ENCODE measurements at regions not wholly inside any gene's neighbourhood (a gene's known extent, or its start where the extent isn't known, plus 50 kb on each side); places are given as distances from the start of the nearest gene placed in this dataset. TPM values are rescaled to one million over a fixed set of nuclear protein-coding genes. Genes with fewer than 3 reads are reported as not detected.

DNA sequence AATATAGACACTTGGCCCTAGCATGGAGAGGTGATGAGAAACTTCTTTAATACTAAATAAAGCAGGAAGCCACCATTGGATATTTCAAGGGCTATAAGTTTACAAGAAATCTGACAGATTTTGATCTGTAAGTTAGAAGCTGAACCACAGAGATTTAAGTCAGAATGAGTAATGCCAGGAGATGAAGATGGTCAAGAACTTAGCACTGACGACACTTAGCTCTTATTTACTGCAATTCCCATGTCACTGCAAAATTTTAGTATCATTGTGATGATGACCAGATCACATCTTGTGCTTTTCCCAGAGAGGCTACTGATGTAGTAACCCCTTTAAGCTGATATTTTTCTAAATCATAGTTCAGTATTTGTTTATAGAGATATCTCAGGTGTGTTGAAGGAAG lies 59.4 kb upstream of the CD96 start:
- no peaks in the 10 kb centered on the region for H3K27me3 ChIP-seq (ENCODE audit: control insufficient read depth in 4 of 4, insufficient read depth in 4 of 4, low read length in 3 of 4)
- H3K9ac ChIP-seq (ENCODE audit: low read depth in 1 of 2, low read length in 2 of 2): no peak overlapping the region
- DNase-seq (ENCODE audit: low spot score): no peak
- no peaks in the 10 kb centered on the region for H3K4me1 ChIP-seq (ENCODE audit: control insufficient read depth in 4 of 4, insufficient read depth in 4 of 4, low read length in 3 of 4)
- no peak overlapping the region for H3K4me3 ChIP-seq (ENCODE audit: low read depth in 1 of 3, low read length in 3 of 3)
- WGBS: 88% methylated on average over 1 of the region's 1 CpG
- no peak overlapping the region for H3K27ac ChIP-seq (ENCODE audit: low read depth in 1 of 2, low read length in 2 of 2)
- no peak for TF ChIP-seq NR2F2 (IDR thresholded peaks at IDR 0.05)
- no peak for TF ChIP-seq JUND (IDR thresholded peaks at IDR 0.05)
- TF ChIP-seq FOXA2 (IDR thresholded peaks at IDR 0.05): no peak
- H3K9me3 ChIP-seq (ENCODE audit: control insufficient read depth in 4 of 4, low read length in 3 of 4): no peaks in the 10 kb centered on the region
- no peaks in the 10 kb centered on the region for H3K36me3 ChIP-seq (ENCODE audit: control insufficient read depth in 4 of 4, insufficient read depth in 3 of 4, low read depth in 1 of 4, low read length in 3 of 4)

- no peak overlapping the region for H3K27ac ChIP-seq (ENCODE audit: low read depth in 1 of 2, low read length in 2 of 2)
- no peak overlapping the region for H3K9ac ChIP-seq (ENCODE audit: low read depth in 1 of 2, low read length in 2 of 2)
- DNase-seq (ENCODE audit: low spot score): no peak
Measured at GRCh38 chr3:111485086-111485485, 56.9 kb upstream of the CD96 start.

More at GRCh38 chr3:111485086-111485485, 56.9 kb upstream of the CD96 start:
- Histone ChIP-seq H3K36me3 (ENCODE audit: control insufficient read depth in 4 of 4, insufficient read depth in 3 of 4, low read depth in 1 of 4, low read length in 3 of 4) (no peaks in the 10 kb centered on the region), H3K4me3 (ENCODE audit: low read depth in 1 of 3, low read length in 3 of 3) (no peak overlapping the region), H3K4me1 (ENCODE audit: control insufficient read depth in 4 of 4, insufficient read depth in 4 of 4, low read length in 3 of 4) (no peaks in the 10 kb centered on the region), H3K27me3 (ENCODE audit: control insufficient read depth in 4 of 4, insufficient read depth in 4 of 4, low read length in 3 of 4) (no peaks in the 10 kb centered on the region), H3K9me3 (ENCODE audit: control insufficient read depth in 4 of 4, low read length in 3 of 4) (no peaks in the 10 kb centered on the region)
- TF ChIP-seq RXRA (IDR thresholded peaks at IDR 0.05) (no peak), TAF1 (conservative IDR thresholded peaks at IDR 0.05) (no peak), YY1 (IDR thresholded peaks at IDR 0.05) (no peak), JUND (IDR thresholded peaks at IDR 0.05) (no peak), GABPA (IDR thresholded peaks at IDR 0.05 in 1 of 2, conservative IDR thresholded peaks at IDR 0.05 in 1 of 2) (no peak), NR2F2 (IDR thresholded peaks at IDR 0.05) (no peak), RAD21 (IDR thresholded peaks at IDR 0.05) (no peak), FOXA1 (IDR thresholded peaks at IDR 0.05) (no peak), FOXA2 (IDR thresholded peaks at IDR 0.05) (no peak), HNF4A (conservative IDR thresholded peaks at IDR 0.05) (no peak), EGR1 (IDR thresholded peaks at IDR 0.05; ENCODE audit: low read depth in 2 of 2) (no peak), HNF4G (IDR thresholded peaks at IDR 0.05) (no peak), MAX (IDR thresholded peaks at IDR 0.05) (no peak), ZBTB33 (IDR thresholded peaks at IDR 0.05) (no peak), SP1 (IDR thresholded peaks at IDR 0.05) (no peak)
- TF ChIP-seq, protein P1, sequence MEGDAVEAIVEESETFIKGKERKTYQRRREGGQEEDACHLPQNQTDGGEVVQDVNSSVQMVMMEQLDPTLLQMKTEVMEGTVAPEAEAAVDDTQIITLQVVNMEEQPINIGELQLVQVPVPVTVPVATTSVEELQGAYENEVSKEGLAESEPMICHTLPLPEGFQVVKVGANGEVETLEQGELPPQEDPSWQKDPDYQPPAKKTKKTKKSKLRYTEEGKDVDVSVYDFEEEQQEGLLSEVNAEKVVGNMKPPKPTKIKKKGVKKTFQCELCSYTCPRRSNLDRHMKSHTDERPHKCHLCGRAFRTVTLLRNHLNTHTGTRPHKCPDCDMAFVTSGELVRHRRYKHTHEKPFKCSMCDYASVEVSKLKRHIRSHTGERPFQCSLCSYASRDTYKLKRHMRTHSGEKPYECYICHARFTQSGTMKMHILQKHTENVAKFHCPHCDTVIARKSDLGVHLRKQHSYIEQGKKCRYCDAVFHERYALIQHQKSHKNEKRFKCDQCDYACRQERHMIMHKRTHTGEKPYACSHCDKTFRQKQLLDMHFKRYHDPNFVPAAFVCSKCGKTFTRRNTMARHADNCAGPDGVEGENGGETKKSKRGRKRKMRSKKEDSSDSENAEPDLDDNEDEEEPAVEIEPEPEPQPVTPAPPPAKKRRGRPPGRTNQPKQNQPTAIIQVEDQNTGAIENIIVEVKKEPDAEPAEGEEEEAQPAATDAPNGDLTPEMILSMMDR (IDR thresholded peaks at IDR 0.05; ENCODE audit: low read depth, low read length, missing input control): no peak
- TF ChIP-seq, protein P2, sequence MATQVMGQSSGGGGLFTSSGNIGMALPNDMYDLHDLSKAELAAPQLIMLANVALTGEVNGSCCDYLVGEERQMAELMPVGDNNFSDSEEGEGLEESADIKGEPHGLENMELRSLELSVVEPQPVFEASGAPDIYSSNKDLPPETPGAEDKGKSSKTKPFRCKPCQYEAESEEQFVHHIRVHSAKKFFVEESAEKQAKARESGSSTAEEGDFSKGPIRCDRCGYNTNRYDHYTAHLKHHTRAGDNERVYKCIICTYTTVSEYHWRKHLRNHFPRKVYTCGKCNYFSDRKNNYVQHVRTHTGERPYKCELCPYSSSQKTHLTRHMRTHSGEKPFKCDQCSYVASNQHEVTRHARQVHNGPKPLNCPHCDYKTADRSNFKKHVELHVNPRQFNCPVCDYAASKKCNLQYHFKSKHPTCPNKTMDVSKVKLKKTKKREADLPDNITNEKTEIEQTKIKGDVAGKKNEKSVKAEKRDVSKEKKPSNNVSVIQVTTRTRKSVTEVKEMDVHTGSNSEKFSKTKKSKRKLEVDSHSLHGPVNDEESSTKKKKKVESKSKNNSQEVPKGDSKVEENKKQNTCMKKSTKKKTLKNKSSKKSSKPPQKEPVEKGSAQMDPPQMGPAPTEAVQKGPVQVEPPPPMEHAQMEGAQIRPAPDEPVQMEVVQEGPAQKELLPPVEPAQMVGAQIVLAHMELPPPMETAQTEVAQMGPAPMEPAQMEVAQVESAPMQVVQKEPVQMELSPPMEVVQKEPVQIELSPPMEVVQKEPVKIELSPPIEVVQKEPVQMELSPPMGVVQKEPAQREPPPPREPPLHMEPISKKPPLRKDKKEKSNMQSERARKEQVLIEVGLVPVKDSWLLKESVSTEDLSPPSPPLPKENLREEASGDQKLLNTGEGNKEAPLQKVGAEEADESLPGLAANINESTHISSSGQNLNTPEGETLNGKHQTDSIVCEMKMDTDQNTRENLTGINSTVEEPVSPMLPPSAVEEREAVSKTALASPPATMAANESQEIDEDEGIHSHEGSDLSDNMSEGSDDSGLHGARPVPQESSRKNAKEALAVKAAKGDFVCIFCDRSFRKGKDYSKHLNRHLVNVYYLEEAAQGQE (IDR thresholded peaks at IDR 0.05): no peak
- TF ChIP-seq, protein P3, sequence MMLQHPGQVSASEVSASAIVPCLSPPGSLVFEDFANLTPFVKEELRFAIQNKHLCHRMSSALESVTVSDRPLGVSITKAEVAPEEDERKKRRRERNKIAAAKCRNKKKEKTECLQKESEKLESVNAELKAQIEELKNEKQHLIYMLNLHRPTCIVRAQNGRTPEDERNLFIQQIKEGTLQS (IDR thresholded peaks at IDR 0.05): no peak
- 91% methylated on average over 1 of the region's 1 CpG for WGBS

Small RNAs in the stretch of these regions (small RNA-seq; reads per million reads assigned to genes)
- gene ATP6V0CP2: not detected
